Skin of body (tissue), 1 donor: ENCODE measurements at regions not wholly inside any gene's neighbourhood (a gene's known extent, or its start where the extent isn't known, plus 50 kb on each side); places are given as distances from the start of the nearest gene placed in this dataset.
"Not testable (repeated sequence)": the region's sequence is repeated elsewhere in the genome, so short reads cannot be mapped to it uniquely, and the experiment has no call there.

Experiments used
- DNase-seq: peaks from one replicate; lab custom pipeline; 2025; lab: John Stamatoyannopoulos, UW

DNA sequence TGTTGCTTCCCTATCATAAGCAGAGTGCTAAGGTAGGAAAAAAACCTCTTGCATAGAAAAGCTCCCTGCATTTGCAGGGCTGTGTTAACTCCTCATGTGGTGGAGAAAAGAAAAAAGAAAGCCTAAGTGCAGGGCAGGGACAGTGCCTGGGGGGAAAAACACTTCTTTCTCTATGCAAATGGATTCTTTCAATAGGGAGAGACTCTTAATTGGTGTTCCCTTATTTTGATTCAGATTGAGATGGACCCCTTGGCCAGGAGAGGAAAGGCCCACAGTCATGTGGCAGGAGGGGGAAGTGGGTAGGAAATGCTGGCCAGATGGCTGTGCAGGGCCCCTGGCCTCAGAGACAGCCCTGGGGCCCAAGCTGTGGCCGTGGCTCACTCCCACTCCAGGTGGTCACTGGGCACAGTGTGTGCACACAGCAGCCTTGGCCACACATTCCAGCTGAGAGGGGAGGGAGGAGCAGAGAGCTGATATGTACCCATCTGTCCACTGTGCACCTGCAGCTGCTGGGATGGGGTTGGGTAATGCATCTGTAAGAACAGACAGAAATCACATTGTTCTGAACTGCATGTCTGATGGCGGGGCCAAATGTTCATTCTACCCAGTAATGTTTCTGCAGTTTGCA lies 410.4 kb downstream of the DSC3 start:
- DNase-seq, result no peak

DNA sequence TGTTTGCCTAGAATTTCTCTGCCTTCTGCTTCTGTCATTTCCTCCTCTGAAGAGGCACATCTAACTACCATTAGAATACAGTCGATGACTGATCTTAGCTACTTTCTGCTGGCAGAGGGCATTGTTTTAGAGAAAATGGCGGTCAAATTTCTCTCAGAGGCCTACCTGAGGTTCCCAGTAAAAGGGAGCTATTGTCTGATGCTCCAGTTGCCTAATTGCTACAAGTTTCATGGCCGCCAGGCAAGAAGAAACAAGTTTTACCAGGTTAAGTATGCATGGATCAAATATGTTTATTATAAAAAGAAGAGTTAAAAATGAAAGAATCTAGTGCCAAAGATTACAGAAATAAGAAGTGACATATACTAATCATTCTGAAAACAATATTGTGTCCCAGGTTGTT lies 416.6 kb downstream of the DSC3 start:
- DNase-seq, result no peak

DNA sequence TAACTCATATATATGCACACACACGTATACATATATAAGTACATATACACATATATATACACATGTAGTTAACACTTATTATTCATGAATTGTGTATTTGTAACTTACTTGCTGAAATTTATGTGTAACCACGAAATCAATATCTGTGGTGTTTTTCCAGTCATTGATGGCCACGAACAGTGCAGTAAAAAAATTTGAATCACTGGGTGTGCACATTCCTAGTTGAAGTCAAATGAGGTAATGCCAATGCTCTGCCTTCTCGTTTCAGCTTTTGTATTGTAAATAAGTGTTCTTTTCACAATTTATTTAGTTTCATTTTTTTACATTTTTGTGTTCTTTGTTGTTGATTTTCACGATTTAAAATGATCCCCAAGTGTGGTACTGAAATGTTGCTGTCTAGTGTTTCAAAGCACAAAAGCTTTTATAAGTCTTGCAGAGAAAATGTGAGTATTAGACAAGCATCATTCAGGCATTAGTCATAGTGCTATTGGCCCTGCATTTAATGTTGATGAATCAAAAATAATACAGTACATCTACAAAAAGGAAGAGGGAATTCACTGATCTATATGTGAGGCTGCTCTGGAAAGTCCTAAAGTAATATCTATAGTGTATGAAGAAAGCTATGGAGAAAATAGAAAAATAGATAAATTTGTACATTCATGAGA lies 419.0 kb downstream of the DSC3 start:
- no peak for DNase-seq

DNA sequence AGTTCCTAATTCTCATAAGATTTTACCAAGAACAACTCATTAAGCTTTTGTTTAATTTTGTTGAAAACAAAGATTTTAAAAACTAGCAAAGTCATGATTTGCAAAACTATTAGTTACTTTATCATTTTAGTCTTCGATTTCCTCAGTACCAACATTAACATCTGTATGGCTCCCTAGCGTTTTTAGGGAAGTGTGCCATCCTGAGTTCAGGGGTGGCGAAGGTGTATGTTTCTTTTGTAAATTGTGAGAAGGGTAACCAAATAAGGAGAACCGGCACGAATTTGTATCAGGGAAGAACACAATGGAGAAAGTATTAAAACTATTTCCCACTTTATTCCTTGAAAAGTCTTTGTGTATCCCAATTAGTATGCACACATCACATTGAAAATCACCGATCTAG lies 419.9 kb downstream of the DSC3 start:
- DNase-seq, result no peak

DNA sequence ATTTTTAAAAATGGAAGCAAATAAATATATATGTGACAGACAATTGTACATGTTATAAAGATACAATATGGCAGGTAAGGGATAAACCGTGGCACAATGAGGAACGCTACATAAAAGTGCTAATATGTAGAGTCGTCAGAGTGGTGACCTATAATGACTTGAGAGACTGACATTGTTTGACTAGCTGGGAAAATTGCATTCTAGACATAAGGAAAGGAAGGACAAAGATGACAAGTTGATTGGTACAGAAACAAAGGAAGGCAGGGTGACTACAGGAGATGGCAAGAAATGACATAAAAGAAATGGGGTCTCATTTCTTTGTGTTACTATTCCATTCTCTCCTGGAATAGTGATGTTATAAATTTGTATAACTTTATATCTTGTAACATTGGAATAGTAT lies 420.4 kb downstream of the DSC3 start:
- DNase-seq, result no peak

DNA sequence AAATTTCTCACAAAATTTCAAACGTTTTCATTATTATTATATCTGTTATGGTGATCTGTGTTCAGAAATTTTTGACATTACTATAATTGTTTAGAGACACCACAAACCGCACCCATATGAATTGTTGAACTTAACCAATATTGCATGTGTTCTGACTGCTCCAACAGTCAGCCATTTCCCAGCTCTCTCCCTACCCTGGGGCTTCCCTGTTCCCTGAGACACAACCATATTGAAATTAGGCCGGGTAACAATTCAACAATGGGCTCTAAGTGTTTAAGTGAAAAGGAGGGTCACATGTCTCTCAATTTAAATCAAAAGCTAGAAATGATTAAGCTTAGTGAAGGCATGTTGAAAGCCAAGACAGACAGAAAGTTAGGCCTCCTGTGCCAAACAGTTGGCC lies 424.0 kb downstream of the DSC3 start:
- DNase-seq, result no peak

DNA sequence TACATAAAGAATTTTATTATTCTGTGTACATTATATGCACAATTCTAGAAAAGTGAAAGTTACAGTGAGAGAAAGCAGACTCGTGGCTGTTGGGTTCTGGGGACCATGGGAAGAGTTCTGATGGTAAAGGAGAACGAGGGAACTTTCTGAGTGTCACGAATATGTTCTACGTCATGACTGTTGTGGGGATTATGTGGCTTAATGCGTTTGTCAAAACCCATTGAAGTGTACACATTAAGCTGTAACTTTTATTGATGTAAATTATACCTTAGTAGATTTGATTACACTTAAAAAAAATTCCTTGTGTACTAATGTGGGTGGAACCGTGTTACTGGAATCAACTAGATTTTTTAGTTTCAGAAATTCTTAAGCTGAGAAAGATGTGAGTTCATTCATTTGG lies 426.1 kb downstream of the DSC3 start:
- DNase-seq, result no peak

DNA sequence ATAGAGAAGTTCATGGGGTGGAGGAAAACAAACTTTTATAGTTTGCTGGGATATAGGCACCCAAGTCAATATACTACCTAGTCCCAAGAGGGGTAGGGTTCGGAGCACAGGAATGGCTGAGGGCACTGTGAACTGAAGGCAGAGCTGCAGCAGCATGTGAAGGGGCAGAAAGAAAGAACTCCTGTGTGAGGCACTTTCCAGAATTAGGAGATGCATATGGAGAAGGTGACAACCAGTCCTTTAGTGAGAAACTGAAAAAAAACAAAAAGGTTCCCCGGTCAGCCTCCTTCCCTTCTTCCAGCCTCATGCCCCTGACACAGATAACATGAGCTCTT lies 429.1 kb downstream of the DSC3 start:
- no peak for DNase-seq

DNA sequence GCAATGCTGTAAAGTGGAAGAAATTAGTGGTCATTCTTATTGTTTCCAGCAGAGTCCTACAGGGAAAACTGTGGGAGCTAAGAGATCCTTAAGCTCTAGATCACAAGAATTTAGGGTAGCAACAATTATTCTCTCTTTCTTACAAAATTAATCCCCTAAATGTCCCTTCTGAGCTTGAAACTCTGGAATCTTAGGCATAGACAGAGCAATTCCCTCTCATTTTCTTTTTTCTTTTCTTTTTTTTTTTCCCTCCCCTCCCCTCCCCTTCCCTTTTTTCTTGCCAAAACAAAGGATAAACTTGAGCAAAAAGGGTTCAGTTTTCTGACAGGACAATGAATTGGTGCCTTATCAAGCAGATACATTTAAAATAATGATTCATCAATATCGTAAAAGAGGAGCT lies 441.0 kb downstream of the DSC3 start:
- no peak for DNase-seq

DNA sequence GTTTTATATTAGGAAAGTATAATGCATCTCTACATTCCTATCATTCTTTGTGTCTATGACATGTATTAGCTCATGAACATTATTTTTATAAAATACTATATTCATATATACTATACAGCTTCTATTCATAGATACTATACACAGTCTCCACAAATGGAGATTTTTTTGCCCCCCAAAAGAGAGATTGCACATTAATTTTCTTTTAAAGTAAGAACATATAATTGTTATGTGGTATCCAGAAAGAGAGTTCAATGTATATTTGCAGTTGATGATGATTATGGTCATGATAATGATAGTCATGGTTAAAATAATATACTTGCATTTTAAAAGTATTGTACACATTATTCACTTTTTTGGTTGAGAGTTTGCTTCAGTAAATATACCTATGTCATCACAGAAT lies 445.3 kb downstream of the DSC3 start:
- no peak for DNase-seq

DNA sequence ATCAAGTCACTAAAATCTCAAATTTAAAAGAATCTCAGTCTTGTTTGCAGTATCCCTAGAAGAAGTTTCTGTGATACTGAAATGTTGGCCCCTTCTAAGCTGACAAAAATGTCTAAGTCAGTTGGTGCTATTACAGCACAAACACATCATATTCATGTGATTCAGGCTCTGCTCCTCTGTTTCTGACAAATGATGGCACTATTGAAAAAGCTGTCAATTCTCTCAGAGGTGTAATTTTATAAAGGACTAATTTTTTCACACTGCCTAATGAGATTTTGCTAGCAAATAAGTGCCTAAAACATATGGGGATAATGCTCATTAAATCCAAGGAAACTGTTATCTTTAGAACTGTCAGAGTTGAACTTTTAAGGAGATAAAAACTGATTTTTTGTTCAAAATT lies 445.9 kb downstream of the DSC3 start:
- no peak for DNase-seq

DNA sequence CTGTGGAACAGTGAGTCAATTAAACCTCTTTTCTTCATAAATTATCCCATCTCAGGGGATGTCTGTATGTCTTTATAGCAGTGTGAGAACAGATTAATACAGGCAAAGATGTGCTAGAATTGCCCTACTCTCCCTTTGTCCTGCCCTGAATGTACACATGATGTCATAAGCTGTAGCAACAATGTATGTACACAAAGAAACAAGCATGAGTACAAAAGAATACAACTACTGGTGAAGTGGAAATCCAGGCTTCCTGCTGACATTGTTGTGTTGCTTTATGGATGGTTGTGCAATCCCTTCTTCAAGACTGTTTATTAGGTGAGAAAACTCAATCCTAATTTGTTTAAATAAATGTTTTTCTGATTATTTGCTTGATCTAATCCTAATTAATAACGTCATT lies 446.6 kb downstream of the DSC3 start:
- DNase-seq, result no peak

DNA sequence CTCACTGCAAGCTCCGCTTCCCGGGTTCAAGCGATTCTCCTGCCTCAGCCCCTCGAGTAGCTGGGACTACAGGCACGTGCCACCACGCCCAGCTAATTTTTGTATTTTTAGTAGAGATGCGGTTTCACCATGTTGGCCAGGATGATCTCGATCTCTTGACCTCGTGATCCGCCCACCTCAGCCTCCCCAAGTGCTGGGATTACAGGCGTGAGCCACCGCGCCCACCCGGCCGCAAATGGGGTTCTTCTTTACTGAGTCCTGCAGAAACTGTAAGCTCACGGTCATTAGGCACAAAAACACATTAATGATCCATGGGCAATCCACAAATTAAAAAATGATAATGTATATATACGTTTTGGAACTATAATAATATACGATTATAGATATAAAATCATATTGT lies 447.6 kb downstream of the DSC3 start:
- not testable (repeated sequence) for DNase-seq

DNA sequence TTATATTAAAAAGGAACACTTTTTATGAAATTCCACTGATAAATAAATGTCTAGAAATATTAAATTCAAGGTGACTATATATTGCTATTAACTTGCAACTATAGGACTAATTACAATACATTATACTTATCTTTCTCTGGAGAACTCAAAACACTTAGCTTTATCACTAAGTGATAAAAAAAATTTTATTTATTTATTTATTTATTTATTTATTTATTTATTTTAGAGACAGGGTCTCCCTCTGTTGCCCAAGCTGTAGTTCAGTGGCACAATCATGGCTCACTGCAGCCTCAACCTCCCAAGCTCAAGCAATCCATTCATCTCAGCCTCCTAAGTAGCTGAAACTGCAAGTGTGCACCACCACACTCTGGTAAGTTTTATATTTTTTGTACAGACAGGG lies 451.1 kb downstream of the DSC3 start:
- DNase-seq, result no peak

DNA sequence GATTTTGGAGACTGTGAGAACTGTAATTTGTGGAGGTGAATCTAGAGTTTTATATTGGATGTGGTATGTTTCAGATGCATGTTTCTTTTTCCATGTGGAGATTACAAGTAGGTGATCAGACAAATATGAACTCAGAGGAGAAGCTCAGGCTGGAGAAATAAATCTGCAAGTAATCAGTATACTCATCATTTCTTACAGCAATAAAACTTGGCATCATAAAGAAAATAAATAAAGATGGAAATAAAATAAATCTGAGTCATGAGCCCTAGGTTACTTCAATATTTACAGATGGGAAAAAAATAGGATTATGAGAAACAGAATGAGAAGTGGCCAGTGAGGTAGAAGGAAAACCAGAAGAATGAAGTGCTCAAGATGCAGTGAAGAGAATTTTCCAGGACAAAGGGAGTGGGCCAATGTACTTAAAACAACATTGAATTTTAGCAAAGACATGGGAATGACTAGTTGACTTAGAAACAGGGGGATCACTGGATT lies 453.8 kb downstream of the DSC3 start:
- no peak for DNase-seq

DNA sequence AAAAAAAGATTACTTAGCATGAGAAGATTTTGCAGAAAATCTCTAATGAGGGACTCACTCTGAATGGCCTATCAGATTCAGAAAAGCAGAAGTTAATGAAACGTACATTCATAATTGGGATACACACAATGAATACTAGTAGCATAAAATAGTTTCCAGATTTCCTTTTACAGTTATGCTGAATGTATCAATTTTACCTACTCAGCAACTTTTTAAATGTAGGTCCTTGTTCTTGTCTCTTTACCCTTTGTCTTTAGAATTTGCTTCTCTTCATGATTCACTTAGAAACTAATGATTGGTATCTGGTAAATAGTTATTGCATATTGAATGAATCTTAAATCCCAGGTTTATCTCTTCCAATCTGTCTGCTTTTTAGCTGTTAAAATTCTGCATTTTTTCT lies 458.8 kb downstream of the DSC3 start:
- DNase-seq, result no peak

DNA sequence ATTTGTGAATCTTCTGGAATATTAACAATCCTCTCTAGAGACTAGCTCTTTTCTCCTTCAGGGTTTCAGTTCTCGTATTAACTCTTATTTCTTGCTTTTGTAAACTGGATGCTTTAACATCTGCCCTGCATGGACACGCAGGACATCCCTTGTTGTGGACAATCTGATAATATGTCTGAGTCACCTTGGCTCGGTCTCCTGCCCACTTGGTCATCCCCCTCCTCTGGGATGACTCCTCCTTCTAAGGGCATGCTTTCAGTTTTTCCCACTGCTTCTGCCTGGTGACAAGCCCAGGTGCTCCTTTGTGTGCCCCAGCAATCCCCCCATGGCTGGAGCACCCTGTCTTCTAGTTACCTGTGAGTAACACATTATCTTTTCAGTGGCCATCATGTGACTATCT lies 460.5 kb downstream of the DSC3 start:
- DNase-seq, result no peak

DNA sequence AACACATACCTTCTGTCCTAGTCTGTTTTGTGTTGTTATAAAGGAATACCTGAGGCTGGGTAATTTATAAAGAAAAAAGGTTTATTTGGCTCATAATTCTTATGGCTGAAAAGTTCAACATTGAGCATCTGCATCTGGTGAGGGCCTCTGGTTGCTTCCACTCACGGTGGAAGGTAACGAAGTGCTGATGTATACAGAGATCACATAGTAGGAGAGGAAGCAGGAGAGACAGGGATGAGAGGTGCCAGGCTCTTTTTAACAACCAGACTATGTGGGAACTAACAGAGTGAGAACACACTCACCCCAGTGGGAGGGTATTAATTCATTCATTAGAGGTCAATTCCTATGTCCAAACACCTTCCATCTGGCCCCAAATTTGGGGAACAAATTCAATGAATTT lies 463.8 kb downstream of the DSC3 start:
- no peak for DNase-seq

DNA sequence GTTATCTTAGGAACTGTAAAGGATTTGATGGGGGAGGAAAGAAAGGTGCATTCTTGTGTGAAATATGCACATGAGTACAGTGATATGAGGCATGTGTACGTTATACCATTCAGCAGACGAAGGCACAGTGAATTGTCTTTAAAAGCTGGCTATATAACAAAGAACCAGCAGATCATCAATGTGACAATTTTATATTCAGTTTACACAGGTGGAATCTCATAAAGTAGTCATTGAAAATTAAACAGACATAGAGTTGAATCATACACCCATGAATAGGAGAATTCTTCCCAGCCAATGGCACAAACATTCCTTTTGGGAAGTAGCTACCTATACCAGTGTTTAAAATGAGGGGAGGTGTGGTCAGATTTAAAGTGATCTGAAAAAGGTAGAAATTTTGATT lies 470.3 kb downstream of the DSC3 start:
- no peak for DNase-seq

DNA sequence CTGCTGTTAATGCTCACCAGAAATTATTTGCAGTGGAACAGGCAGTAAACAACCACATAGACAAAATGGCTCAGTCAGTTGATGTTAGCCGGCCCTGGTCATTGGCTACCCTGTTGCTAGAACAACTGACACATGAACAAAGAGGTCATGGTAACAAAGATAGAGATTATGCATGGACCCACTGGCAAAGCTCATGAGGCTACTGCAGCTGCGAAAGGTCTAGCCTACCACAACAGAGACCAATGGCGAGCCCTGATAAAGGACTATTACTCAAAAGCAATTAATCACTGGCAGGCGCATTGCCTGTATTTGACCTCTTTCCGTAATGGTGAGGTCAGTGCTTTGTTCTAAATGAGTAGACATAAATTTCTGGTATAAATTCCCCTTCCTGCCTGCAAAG lies 474.2 kb downstream of the DSC3 start:
- no peak for DNase-seq

DNA sequence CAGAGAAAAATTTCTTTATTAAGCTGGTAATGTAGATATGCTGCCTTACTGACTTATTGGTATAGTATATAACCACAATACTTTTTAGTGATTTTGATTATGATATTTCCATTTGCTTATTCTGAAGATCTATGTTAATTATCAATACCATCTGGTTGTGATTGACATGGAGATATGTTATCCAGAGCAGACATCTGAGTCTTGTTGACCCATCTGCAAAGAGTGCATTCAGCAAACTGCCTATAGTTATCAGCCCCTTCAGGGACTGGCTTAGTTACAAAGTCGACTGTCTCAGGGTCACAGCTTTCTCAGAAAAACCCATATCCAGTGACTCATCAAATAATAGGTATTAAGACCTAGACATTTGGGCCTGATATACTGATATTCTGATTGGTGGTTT lies 475.7 kb downstream of the DSC3 start:
- DNase-seq, result no peak

DNA sequence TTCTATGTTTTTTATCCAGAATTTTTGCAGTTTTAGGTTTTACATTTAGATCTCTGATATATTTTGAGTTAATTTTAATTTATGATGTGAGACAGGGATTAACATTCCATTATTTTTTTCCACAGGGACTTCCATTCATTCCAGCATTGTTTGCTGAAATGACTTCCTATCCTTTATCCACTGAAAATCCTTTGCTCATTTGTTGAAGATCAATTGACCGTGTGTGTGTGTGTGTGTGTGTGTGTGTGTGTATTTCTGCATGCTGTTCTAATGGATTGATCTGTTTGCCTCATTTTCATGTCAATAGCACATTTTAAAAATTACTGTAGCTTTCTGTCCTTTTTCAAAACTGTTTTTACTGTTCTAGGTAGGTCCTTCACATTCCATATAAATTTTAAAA lies 480.3 kb downstream of the DSC3 start:
- no peak for DNase-seq

DNA sequence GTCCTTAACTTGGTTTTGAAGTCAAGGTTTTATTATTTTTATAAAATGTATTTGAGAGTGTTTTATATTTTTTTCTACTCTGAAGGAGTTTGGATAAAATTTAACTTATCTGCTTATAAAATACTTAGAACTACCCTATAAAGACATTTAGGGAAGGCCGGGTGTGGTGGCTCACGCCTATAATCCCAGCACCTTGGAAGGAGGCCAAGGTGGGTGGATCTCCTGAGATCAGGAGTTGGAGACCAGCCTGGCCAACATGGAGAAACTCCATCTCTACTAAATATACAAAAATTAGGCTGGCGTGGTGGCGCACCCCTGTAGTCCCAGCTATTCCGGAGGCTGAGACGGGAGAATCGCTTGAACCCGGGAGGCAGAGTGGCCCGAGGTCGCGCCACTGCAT lies 486.4 kb downstream of the DSC3 start:
- DNase-seq, result no peak

DNA sequence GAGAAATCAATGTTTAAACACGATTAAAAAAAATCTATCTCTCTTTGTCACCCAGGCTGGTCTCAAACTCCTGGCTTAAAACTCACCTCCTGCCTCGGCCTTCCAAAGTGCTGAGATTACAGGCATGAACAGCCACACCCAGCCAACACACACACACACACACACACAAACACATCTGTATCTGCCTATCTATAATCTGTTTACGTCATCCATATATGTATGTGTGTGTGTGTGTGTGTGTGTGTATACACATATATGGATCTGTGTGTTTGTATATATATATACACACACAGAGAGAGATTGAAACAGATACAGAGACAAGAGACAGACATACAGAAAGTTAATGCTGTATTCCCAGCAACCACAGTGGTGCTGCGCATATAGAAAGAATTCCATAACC lies 497.1 kb downstream of the DSC3 start:
- no peak for DNase-seq
